DND-41 (cell line): ENCODE measurements at regions not wholly inside any gene's neighbourhood (a gene's known extent, or its start where the extent isn't known, plus 50 kb on each side); places are given as distances from the start of the nearest gene placed in this dataset.

ENCODE experiments used
- ATAC-seq: fragments of 200-7000 bp; cut with Tn5 transposase; 3 replicates; pipeline ENCODE4 v1.9.1; 2021; ENCODE audit warnings: low read depth; ENCODE audit not compliant: insufficient read depth
- DNase-seq: peaks from one replicate; pipeline ENCODE4 v3.0.0-alpha.2; 2020
- H2AFZ ChIP-seq: 2 replicates; pipeline ENCODE4 v1.6.0; 2012; ENCODE audit warnings: low read depth, low read length
- H3K27ac ChIP-seq: 2 replicates; pipeline ENCODE4 v1.5.1; 2012; ENCODE audit warnings: low read length, inconsistent platforms
- H3K27me3 ChIP-seq: fragments of 200-600 bp; sonication (generic); 2 replicates; pipeline ENCODE4 v1.6.0; 2012; ENCODE audit warnings: low read length, mild to moderate bottlenecking, inconsistent platforms; ENCODE audit not compliant: insufficient read depth, poor library complexity
- H3K36me3 ChIP-seq: 2 replicates; pipeline ENCODE4 v1.5.1; 2012; ENCODE audit warnings: low read length, inconsistent platforms; ENCODE audit not compliant: insufficient read depth
- H3K4me1 ChIP-seq: 2 replicates; pipeline ENCODE4 v1.5.1; 2012; ENCODE audit warnings: mild to moderate bottlenecking, low read length; ENCODE audit not compliant: insufficient read depth
- H3K4me2 ChIP-seq: 2 replicates; pipeline ENCODE4 v1.6.0; 2012; ENCODE audit warnings: mild to moderate bottlenecking, moderate library complexity, low read length, inconsistent platforms; ENCODE audit not compliant: insufficient read depth
- H3K4me3 ChIP-seq, 2 experiments: fragments of 200-600 bp in 1 of 2; shearing (Covaris generic) in 1 of 2; 2 replicates each; pipeline ENCODE4 v1.5.1; 2012 to 2016; ENCODE audit warnings: inconsistent platforms in 2 of 2, low read length in 2 of 2, mild to moderate bottlenecking in 2 of 2, low read depth in 1 of 2, moderate library complexity in 1 of 2
- H3K79me2 ChIP-seq: 2 replicates; pipeline ENCODE4 v1.6.0; 2012; ENCODE audit warnings: low read length, inconsistent platforms; ENCODE audit not compliant: insufficient read depth
- H3K9ac ChIP-seq: 2 replicates; pipeline ENCODE4 v1.6.0; 2012; ENCODE audit warnings: low read depth, mild to moderate bottlenecking, inconsistent platforms, low read length, moderate library complexity
- H3K9me3 ChIP-seq: 2 replicates; pipeline ENCODE4 v1.5.1; 2012; ENCODE audit warnings: low read length, moderate library complexity, mild to moderate bottlenecking, inconsistent platforms; ENCODE audit not compliant: insufficient read depth, severe bottlenecking
- H4K20me1 ChIP-seq: 2 replicates; pipeline ENCODE4 v1.6.0; 2012; ENCODE audit warnings: low read length; ENCODE audit not compliant: insufficient read depth
- CTCF ChIP-seq: IDR thresholded peaks from 2 replicates; pipeline ENCODE4 v1.5.1; 2012; ENCODE audit warnings: borderline replicate concordance, low read length, moderate library complexity, mild to moderate bottlenecking; ENCODE audit not compliant: poor library complexity, severe bottlenecking; ENCODE audit errors: extremely low read depth
- EZH2 ChIP-seq: IDR thresholded peaks from 3 replicates; pipeline ENCODE4 v1.6.1; 2012; ENCODE audit warnings: borderline replicate concordance, low read depth, mild to moderate bottlenecking, moderate library complexity, low read length, inconsistent platforms; ENCODE audit not compliant: severe bottlenecking

- H3K9ac ChIP-seq = no peak overlapping the region
- no peak for DNase-seq
- H3K4me2 ChIP-seq = no peak overlapping the region
These were observed 921.5 kb downstream of the RAB28 start for GRCh38 chr4:12562476-12563140.

DNA sequence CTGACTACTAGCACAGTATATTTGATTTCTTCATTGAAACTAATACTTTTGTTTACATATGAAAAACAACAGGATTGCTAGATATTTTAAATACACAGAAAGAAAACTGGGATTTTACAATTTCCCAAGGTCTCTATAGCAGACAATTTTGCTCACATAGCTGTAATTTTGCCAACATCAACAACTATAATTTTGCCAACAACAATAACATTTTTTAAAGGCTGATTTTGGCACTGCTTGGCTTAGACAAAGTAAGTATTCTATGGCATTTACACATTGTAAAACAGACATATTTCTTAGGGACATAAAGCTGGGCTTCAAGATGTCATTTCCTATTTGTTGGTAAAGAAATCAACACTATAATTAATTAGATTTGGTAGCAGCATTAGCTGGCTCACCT lies 922.1 kb downstream of the RAB28 start:
- no peaks in the 10 kb centered on the region for H3K27me3 ChIP-seq
- no peak overlapping the region for H3K4me2 ChIP-seq
- no peaks in the 10 kb centered on the region for H3K4me1 ChIP-seq
- no peaks in the 10 kb centered on the region for H4K20me1 ChIP-seq
- no peaks in the 10 kb centered on the region for H3K36me3 ChIP-seq
- no peak for ATAC-seq
- H2AFZ ChIP-seq = no peak overlapping the region
- no peaks in the 10 kb centered on the region for H3K79me2 ChIP-seq
- no peak overlapping the region for H3K4me3 ChIP-seq
- TF ChIP-seq EZH2 (no peak), CTCF (no peak)
- no peak overlapping the region for H3K9ac ChIP-seq
- DNase-seq = no peak
- H3K27ac ChIP-seq = no peak overlapping the region
- no peaks in the 10 kb centered on the region for H3K9me3 ChIP-seq

More at GRCh38 chr4:12562476-12563140, 921.5 kb downstream of the RAB28 start:
- no peaks in the 10 kb centered on the region for H4K20me1 ChIP-seq
- no peak for TF ChIP-seq CTCF
- TF ChIP-seq EZH2 = no peak
- H3K9me3 ChIP-seq = no peaks in the 10 kb centered on the region
- no peak overlapping the region for H3K27ac ChIP-seq
- no peak overlapping the region for H2AFZ ChIP-seq
- H3K79me2 ChIP-seq = no peaks in the 10 kb centered on the region
- H3K4me1 ChIP-seq = no peaks in the 10 kb centered on the region
- H3K27me3 ChIP-seq = no peaks in the 10 kb centered on the region
- H3K4me3 ChIP-seq = no peak overlapping the region
- no peak for ATAC-seq
- no peaks in the 10 kb centered on the region for H3K36me3 ChIP-seq

DNA sequence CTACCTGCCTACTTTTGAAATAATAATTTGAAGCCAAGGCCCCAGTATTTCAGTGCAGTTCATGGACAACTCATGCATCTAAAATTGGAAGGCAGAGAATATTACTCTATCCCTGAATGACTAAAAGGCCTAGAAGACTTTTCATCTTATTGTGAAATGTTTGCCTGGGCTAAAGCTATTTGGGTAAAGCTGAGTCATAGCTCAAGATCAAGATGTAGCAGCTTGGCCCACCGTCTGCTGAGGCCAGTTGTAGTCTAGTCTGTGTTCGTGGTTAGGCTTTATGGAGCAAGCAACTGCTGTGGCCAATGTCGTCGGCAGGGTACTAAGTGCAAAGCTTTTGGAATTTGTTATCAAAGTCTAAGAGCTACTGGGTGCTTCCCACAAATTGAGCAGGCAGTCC lies 929.1 kb downstream of the RAB28 start:
- Histone ChIP-seq H3K9me3 (no peaks in the 10 kb centered on the region), H3K4me3 (no peak overlapping the region), H3K4me1 (no peaks in the 10 kb centered on the region), H3K9ac (no peak overlapping the region), H4K20me1 (no peaks in the 10 kb centered on the region), H3K79me2 (no peaks in the 10 kb centered on the region), H3K4me2 (no peak overlapping the region), H3K27ac (no peak overlapping the region), H2AFZ (no peak overlapping the region), H3K27me3 (no peaks in the 10 kb centered on the region), H3K36me3 (no peaks in the 10 kb centered on the region)
- TF ChIP-seq CTCF (no peak), EZH2 (no peak)
- no peak for DNase-seq
- ATAC-seq = no peak
